GM06990 (cell line): ENCODE measurements at regions not wholly inside any gene's neighbourhood (a gene's known extent, or its start where the extent isn't known, plus 50 kb on each side); places are given as distances from the start of the nearest gene placed in this dataset.

Experiments used
- DNase-seq: peaks from one replicate; pipeline ENCODE4 v3.0.0-alpha.2; 2011; ENCODE audit not compliant: insufficient read length; ENCODE audit errors: extremely low read depth
- H3K27me3 ChIP-seq: replicated peaks from 2 replicates; pipeline ENCODE4 v1.6.0; 2011; ENCODE audit warnings: low read length; ENCODE audit not compliant: control insufficient read depth, insufficient read depth
- H3K36me3 ChIP-seq: 2 replicates; pipeline ENCODE4 v1.5.1; 2011; ENCODE audit warnings: low read length; ENCODE audit not compliant: control insufficient read depth, insufficient read depth
- H3K4me3 ChIP-seq: replicated peaks from 2 replicates; pipeline ENCODE4 v1.5.1; 2011; ENCODE audit warnings: low read depth, mild to moderate bottlenecking, control low read depth, low read length
- CTCF ChIP-seq: IDR thresholded peaks from 2 replicates; pipeline ENCODE4 v1.5.1; 2011; ENCODE audit warnings: low read length, control low read depth, mild to moderate bottlenecking, inconsistent platforms; ENCODE audit not compliant: insufficient read depth, poor library complexity, severe bottlenecking

DNA sequence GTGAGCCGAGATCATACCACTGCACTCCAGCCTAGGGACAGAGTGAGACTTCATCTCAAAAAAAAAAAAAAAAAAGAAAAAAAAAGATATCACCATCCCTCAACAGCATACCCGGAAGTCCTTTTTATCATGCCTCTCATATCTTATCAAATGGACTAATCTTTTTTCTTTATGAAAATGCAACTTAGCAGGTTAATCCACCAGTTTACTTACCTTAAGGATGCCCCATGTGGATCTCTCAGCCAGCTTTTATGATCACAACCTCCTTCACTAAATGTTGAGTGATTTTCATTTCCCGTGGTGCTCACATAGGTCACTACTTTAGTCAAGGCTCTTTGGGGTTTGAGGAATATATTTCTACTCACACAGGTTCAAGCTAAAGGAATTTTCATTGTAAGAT lies 248.8 kb upstream of the TBX3 start:
- no peak for DNase-seq
- no peak overlapping the region for H3K4me3 ChIP-seq
- H3K27me3 ChIP-seq = no peaks in the 10 kb centered on the region
- H3K36me3 ChIP-seq = no peaks in the 10 kb centered on the region
- TF ChIP-seq CTCF = no peak

DNA sequence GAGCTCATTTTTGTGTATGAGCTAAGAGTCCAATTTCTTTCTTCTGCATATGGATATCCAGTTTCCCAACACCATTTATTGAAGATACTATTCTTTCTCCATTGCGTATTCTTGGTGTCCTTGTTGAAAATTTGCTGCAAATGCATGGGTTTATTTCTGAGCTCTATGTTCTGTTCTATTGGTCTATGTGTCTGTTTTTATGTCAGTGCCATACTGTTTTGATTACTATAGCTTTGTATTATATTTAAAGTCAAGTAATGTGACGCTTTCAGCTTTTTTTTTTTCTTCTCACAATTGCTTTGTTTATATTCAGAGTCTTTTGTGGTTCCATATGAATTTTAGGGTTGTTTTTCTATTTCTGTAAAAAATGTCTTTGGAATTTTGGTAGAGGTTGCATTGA lies 247.1 kb upstream of the TBX3 start:
- DNase-seq = no peak
- Histone ChIP-seq H3K36me3 (no peaks in the 10 kb centered on the region), H3K27me3 (no peaks in the 10 kb centered on the region), H3K4me3 (no peak overlapping the region)
- TF ChIP-seq CTCF = no peak

DNA sequence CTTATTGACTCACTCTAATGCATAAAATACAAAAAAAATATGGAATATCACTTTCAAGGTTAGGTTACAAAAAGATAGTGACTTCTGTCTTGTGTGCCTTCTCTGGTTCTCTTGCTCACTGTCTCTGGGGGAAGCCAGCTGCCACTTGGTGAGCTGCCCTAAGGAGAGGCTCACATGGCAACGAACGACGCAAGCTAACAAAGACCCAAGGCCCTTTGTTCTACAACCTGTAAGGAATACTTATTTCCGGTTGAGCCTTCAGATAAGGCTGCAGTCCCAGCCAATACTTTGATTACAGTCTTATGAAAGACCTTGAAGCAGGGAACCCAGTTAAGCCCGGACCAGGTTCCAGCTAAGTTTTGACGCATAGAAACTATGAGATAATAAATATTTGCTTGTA lies 242.4 kb upstream of the TBX3 start:
- no peaks in the 10 kb centered on the region for H3K27me3 ChIP-seq
- DNase-seq = no peak
- H3K36me3 ChIP-seq = no peaks in the 10 kb centered on the region
- no peak overlapping the region for H3K4me3 ChIP-seq
- TF ChIP-seq CTCF = no peak

- DNase-seq = no peak
- Histone ChIP-seq H3K36me3 (no peaks in the 10 kb centered on the region), H3K4me3 (no peak overlapping the region), H3K27me3 (no peaks in the 10 kb centered on the region)
- no peak for TF ChIP-seq CTCF
Measured at GRCh38 chr12:114924946-114925475, 241.0 kb upstream of the TBX3 start.

DNA sequence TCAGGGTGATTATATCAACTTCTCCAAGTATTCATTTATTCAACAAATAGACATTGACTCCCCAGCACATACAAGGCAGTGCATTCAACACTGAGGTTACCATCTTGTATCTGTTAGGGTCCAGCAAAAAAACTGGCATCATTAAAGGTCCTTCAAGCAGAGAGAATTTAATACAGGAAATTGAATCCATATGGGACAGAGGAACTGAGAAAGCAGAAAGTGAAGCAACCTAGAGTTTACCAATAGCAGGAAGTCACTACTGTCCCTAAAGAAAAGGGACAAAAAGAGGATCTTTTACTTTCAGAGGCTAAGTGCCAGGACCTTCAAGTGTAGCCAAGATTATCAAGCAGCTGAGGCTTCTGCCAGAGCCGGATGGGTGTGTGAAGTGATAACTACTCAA lies 237.8 kb upstream of the TBX3 start:
- Histone ChIP-seq H3K36me3 (no peaks in the 10 kb centered on the region), H3K27me3 (no peaks in the 10 kb centered on the region), H3K4me3 (no peak overlapping the region)
- DNase-seq = no peak
- no peak for TF ChIP-seq CTCF

DNA sequence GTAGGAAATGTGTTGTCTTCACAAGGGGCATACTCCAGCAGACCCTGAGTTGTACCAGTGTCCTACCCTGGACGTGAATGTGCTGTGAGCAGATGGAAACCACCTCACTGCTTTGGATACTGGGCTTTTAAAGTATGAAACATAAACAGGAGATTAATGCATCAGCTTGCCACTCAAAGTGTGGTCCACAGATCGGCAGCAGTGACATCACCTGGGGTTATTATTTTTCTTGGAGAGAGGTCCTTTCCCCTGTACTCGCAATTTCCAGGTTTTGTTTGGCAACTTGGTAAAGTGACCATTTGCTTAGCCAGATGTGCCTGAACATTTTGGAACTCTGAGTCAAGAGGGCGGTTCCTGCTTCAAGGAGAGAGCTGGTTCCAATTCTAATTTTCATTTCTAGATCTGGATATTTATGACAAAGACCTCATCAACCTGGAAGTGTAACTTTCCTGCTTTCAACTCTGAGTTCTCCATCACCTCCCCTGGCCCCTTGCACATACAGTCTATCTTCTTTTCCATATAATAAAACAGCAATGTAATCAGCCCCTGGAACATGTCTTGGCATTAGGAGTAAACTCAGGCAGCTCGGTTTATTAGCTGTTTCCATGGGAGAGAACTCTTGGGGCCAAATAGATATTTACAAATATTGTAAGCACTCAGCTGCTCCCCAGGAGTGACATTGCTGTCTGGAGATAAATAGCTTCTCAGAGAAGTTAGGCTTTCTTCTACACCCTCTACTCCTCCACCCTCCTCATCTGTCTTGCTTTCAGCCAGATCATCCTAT lies 237.0 kb upstream of the TBX3 start:
- H3K27me3 ChIP-seq = no peaks in the 10 kb centered on the region
- H3K4me3 ChIP-seq = no peak overlapping the region
- no peaks in the 10 kb centered on the region for H3K36me3 ChIP-seq
- no peak for DNase-seq
- TF ChIP-seq CTCF = no peak
